Upper lobe of left lung (tissue), 6 donors: ENCODE measurements at regions not wholly inside any gene's neighbourhood (a gene's known extent, or its start where the extent isn't known, plus 50 kb on each side); places are given as distances from the start of the nearest gene placed in this dataset.
"Not testable (repeated sequence)": the region's sequence is repeated elsewhere in the genome, so short reads cannot be mapped to it uniquely, and the experiment has no call there.

Experiments used
- ATAC-seq, 2 donors: fragments of 200-7000 bp; cut with Tn5 transposase; one replicate each; pipeline ENCODE4 v1.9.1; 2022; ENCODE audit warnings: mild to moderate bottlenecking in 2 of 2, moderate library complexity in 2 of 2; ENCODE audit not compliant: low FRiP score in 2 of 2
- DNase-seq, 2 donors: peaks; one replicate each; pipeline ENCODE4 v3.0.0-alpha.2; 2019 to 2020
- H3K27ac ChIP-seq, 4 donors: fragments of 200-600 bp; sonication (generic); one replicate each; pipeline ENCODE4 v1.5.1; 2016 to 2019
- H3K27me3 ChIP-seq, 4 donors: fragments of 200-600 bp; sonication (generic); one replicate each; pipeline ENCODE4 v1.5.1; 2017 to 2019
- H3K36me3 ChIP-seq, 4 donors: fragments of 200-600 bp; sonication (generic); one replicate each; pipeline ENCODE4 v1.5.1; 2016 to 2019
- H3K4me1 ChIP-seq, 4 donors: fragments of 200-600 bp; sonication (generic); one replicate each; pipeline ENCODE4 v1.5.1; 2018 to 2019
- H3K4me3 ChIP-seq, 4 donors: fragments of 200-600 bp; sonication (generic); one replicate each; pipeline ENCODE4 v1.5.1; 2017 to 2019; ENCODE audit warnings: mild to moderate bottlenecking in 2 of 4, moderate library complexity in 1 of 4
- H3K9me3 ChIP-seq, 4 donors: fragments of 200-600 bp; sonication (generic); one replicate each; pipeline ENCODE4 v1.5.1; 2018 to 2019
- EP300 ChIP-seq, 4 donors: sonication (generic); formaldehyde crosslinking; IDR thresholded peaks; one replicate each; pipeline ENCODE4 v1.5.1; 2017; ENCODE audit warnings: antibody characterized with exemption in 4 of 4, control low read depth in 2 of 4
- POLR2A ChIP-seq, 4 donors: fragments of 450-650 bp; IDR thresholded peaks; one replicate each; pipeline ENCODE4 v1.5.1; 2016 to 2017; ENCODE audit warnings: antibody characterized with exemption in 4 of 4, mild to moderate bottlenecking in 2 of 4
- POLR2AphosphoS5 ChIP-seq, 2 donors: sonication (generic); formaldehyde crosslinking; IDR thresholded peaks; one replicate each; pipeline ENCODE4 v1.5.1; 2017; ENCODE audit warnings: antibody characterized with exemption in 2 of 2
- WGBS, 2 donors: methylation state at CpG; one replicate each; pipeline ENCODE4 v1.1.5; 2017 to 2018; 5-methylcytosine and 5-hydroxymethylcytosine counted together
- TF ChIP-seq, protein P1 (sequence below), 6 experiments: fragments of 450-650 bp in 4 of 6; fragments of 200-600 bp in 2 of 6; sonication (generic) in 2 of 6; IDR thresholded peaks; one replicate each; pipeline ENCODE4 v1.5.1; 2016 to 2019; ENCODE audit warnings: antibody characterized with exemption in 6 of 6
- donor health status: DM: no; HTN: no; CAD: no; lungs with moderate emphysema.
- donor health status: DM: no; HTN: yes; CAD: no; lungs with severe emphysema.

- ATAC-seq, result no peak
- Histone ChIP-seq H3K4me3 (no peak overlapping the region), H3K36me3 (no peaks in the 10 kb centered on the region), H3K4me1 (no peaks in the 10 kb centered on the region), H3K27ac (no peak overlapping the region), H3K27me3 (no peaks in the 10 kb centered on the region), H3K9me3 (no peaks in the 10 kb centered on the region)
- no peak for DNase-seq
- WGBS, 2 donors, result 69 to 87% methylated on average over 1 of the region's 1 CpG
- TF ChIP-seq POLR2AphosphoS5 (IDR thresholded peaks at IDR 0.05) (no peak), EP300 (IDR thresholded peaks at IDR 0.05) (no peak), POLR2A (IDR thresholded peaks at IDR 0.05) (no peak)
- TF ChIP-seq, protein P1, sequence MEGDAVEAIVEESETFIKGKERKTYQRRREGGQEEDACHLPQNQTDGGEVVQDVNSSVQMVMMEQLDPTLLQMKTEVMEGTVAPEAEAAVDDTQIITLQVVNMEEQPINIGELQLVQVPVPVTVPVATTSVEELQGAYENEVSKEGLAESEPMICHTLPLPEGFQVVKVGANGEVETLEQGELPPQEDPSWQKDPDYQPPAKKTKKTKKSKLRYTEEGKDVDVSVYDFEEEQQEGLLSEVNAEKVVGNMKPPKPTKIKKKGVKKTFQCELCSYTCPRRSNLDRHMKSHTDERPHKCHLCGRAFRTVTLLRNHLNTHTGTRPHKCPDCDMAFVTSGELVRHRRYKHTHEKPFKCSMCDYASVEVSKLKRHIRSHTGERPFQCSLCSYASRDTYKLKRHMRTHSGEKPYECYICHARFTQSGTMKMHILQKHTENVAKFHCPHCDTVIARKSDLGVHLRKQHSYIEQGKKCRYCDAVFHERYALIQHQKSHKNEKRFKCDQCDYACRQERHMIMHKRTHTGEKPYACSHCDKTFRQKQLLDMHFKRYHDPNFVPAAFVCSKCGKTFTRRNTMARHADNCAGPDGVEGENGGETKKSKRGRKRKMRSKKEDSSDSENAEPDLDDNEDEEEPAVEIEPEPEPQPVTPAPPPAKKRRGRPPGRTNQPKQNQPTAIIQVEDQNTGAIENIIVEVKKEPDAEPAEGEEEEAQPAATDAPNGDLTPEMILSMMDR (IDR thresholded peaks at IDR 0.05), result no peak
Measured at GRCh38 chr7:12032146-12032545, 178.9 kb upstream of the TMEM106B start.

DNA sequence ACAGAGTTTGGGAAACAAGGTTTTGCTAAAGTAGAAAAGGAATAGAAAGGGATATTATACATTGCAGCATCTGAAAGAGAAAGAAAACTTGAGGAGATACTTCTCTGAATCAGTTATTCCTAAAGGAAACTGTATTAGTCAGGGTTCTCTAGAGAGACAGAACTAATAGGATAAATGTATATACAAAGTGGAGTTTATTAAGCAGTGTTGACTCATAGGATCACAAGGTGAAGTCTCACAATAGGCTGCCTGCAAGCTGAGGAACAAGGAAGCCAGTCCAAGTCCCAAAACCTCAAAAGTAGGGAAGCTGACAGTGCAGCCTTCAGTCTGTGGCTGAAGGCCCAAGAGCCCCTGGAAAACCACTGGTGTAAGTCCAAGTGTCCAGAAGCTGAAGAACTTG, 167.6 kb upstream of the TMEM106B start:
- not testable (repeated sequence) for H3K36me3 ChIP-seq, H3K4me3 ChIP-seq, H3K9me3 ChIP-seq, H3K27ac ChIP-seq, H3K27me3 ChIP-seq, DNase-seq, H3K4me1 ChIP-seq, ATAC-seq

DNA sequence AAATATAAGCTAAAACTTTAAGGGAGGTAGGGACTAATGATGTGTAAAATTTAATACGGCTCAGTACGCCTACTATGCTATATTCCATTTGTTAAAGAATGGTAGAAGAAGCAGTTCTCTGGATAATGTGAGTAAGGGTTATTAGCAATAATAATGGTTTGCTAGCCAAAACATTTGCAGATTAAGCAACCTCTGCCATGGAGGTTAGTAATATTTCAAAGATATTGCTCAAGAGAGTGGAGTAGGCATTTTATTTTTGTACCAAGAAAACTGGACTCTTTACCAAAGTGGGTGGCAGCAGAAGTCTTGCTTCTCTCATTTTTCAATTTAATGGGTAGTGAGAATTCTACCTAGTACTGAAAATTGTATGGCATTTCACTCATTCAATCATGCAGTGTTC, 158.9 kb upstream of the TMEM106B start:
- DNase-seq (no peak), ATAC-seq (no peak)
- 62 to 86% methylated on average over 2 of the region's 2 CpGs for WGBS, 2 donors
- Histone ChIP-seq H3K4me3 (no peak overlapping the region), H3K27ac (no peak overlapping the region), H3K27me3 (no peaks in the 10 kb centered on the region), H3K36me3 (no peaks in the 10 kb centered on the region), H3K9me3 (peaks cover 0 to 11% (median 9%) of the 10 kb centered on the region in 4 donors), H3K4me1 (no peaks in the 10 kb centered on the region)
- TF ChIP-seq POLR2A (IDR thresholded peaks at IDR 0.05), result no peak
- no peak for TF ChIP-seq POLR2AphosphoS5 (IDR thresholded peaks at IDR 0.05)
- TF ChIP-seq, protein P1 (IDR thresholded peaks at IDR 0.05), result no peak
- TF ChIP-seq EP300 (IDR thresholded peaks at IDR 0.05), result no peak

GRCh38 chr7:12053561-12053960, 157.5 kb upstream of the TMEM106B start:
- H3K9me3 ChIP-seq, result peaks cover 0 to 15% (median 10%) of the 10 kb centered on the region in 4 donors
- no peaks in the 10 kb centered on the region for H3K27me3 ChIP-seq
- no peak for DNase-seq
- no peak for TF ChIP-seq EP300 (IDR thresholded peaks at IDR 0.05)
- TF ChIP-seq, protein P1 (IDR thresholded peaks at IDR 0.05), result no peak
- TF ChIP-seq POLR2A (IDR thresholded peaks at IDR 0.05), result no peak
- no peak for TF ChIP-seq POLR2AphosphoS5 (IDR thresholded peaks at IDR 0.05)
- no peaks in the 10 kb centered on the region for H3K4me1 ChIP-seq
- H3K36me3 ChIP-seq, result no peaks in the 10 kb centered on the region
- H3K4me3 ChIP-seq, result no peak overlapping the region
- no peak for ATAC-seq
- 78 to 81% methylated on average over 5 of the region's 5 CpGs for WGBS, 2 donors
- H3K27ac ChIP-seq, result no peak overlapping the region

- Histone ChIP-seq H3K4me1 (no peaks in the 10 kb centered on the region), H3K36me3 (no peaks in the 10 kb centered on the region), H3K9me3 (peaks cover 0 to 15% (median 10%) of the 10 kb centered on the region in 4 donors), H3K27ac (no peak overlapping the region), H3K4me3 (no peak overlapping the region), H3K27me3 (no peaks in the 10 kb centered on the region)
- ATAC-seq (no peak), DNase-seq (no peak)
- TF ChIP-seq, protein P1 (IDR thresholded peaks at IDR 0.05), result no peak
- TF ChIP-seq POLR2AphosphoS5 (IDR thresholded peaks at IDR 0.05) (no peak), POLR2A (IDR thresholded peaks at IDR 0.05) (no peak), EP300 (IDR thresholded peaks at IDR 0.05) (no peak)
Measured at GRCh38 chr7:12054830-12055229, 156.3 kb upstream of the TMEM106B start.
